Progenitor cell of endocrine pancreas (in vitro differentiated cells): ENCODE measurements at regions not wholly inside any gene's neighbourhood (a gene's known extent, or its start where the extent isn't known, plus 50 kb on each side); places are given as distances from the start of the nearest gene placed in this dataset.
"Not testable (repeated sequence)": the region's sequence is repeated elsewhere in the genome, so short reads cannot be mapped to it uniquely, and the experiment has no call there.

Experiments
- DNase-seq: peaks from one replicate; pipeline ENCODE4 v3.0.0; 2021; ENCODE audit warnings: low spot score; ENCODE audit not compliant: unreplicated experiment
- H3K27ac Mint-ChIP-seq: 2 replicates; pipeline ENCODE4 v1.8.0; 2021; ENCODE audit warnings: mild to moderate bottlenecking, moderate library complexity, mixed read lengths
- H3K27me3 Mint-ChIP-seq: 2 replicates; pipeline ENCODE4 v1.8.0; 2021; ENCODE audit warnings: mixed read lengths
- H3K36me3 Mint-ChIP-seq: 2 replicates; pipeline ENCODE4 v1.8.0; 2022; ENCODE audit warnings: mixed read lengths; ENCODE audit not compliant: insufficient read depth
- H3K4me1 Mint-ChIP-seq: 2 replicates; pipeline ENCODE4 v1.8.0; 2021; ENCODE audit warnings: low read depth, mixed read lengths
- H3K4me3 Mint-ChIP-seq: 2 replicates; pipeline ENCODE4 v1.8.0; 2021; ENCODE audit warnings: low read depth, mild to moderate bottlenecking, moderate library complexity, mixed read lengths
- H3K9me3 Mint-ChIP-seq: 2 replicates; pipeline ENCODE4 v1.8.0; 2021; ENCODE audit warnings: low read depth, mixed read lengths
- CTCF ChIP-seq: fragments of 200-600 bp; sonication (generic); IDR thresholded peaks from one replicate; pipeline ENCODE4 v1.5.0; 2021; ENCODE audit warnings: antibody characterized with exemption, mild to moderate bottlenecking; ENCODE audit not compliant: unreplicated experiment

- no peak overlapping the region for H3K4me3 Mint-ChIP-seq
- no peaks in the 10 kb centered on the region for H3K9me3 Mint-ChIP-seq
- no peaks in the 10 kb centered on the region for H3K4me1 Mint-ChIP-seq
- no peak for TF ChIP-seq CTCF
- no peaks in the 10 kb centered on the region for H3K36me3 Mint-ChIP-seq
- no peaks in the 10 kb centered on the region for H3K27me3 Mint-ChIP-seq
- DNase-seq: no peak
- no peak overlapping the region for H3K27ac Mint-ChIP-seq
Observed at GRCh38 chr20:4470375-4470774, 215.9 kb upstream of the PRNP start.

- H3K4me3 Mint-ChIP-seq: no peak overlapping the region
- H3K27ac Mint-ChIP-seq: no peak overlapping the region
- no peaks in the 10 kb centered on the region for H3K9me3 Mint-ChIP-seq
- no peak for TF ChIP-seq CTCF
- no peak for DNase-seq
- H3K27me3 Mint-ChIP-seq: no peaks in the 10 kb centered on the region
- no peaks in the 10 kb centered on the region for H3K4me1 Mint-ChIP-seq
- H3K36me3 Mint-ChIP-seq: no peaks in the 10 kb centered on the region
Observed at GRCh38 chr20:4469910-4470309, 216.3 kb upstream of the PRNP start.

- Mint-ChIP-seq H3K27ac (no peak overlapping the region), H3K9me3 (no peaks in the 10 kb centered on the region), H3K4me3 (no peak overlapping the region), H3K27me3 (no peaks in the 10 kb centered on the region), H3K36me3 (no peaks in the 10 kb centered on the region), H3K4me1 (no peaks in the 10 kb centered on the region)
- DNase-seq: no peak
- no peak for TF ChIP-seq CTCF
Observed at GRCh38 chr20:4468114-4468513, 218.1 kb upstream of the PRNP start.

GRCh38 chr20:4465855-4466545 lies 216.9 kb upstream of the ADRA1D start:
- H3K36me3 Mint-ChIP-seq: no peaks in the 10 kb centered on the region
- H3K4me3 Mint-ChIP-seq: no peak overlapping the region
- H3K27me3 Mint-ChIP-seq: no peaks in the 10 kb centered on the region
- no peaks in the 10 kb centered on the region for H3K4me1 Mint-ChIP-seq
- no peaks in the 10 kb centered on the region for H3K9me3 Mint-ChIP-seq
- no peak overlapping the region for H3K27ac Mint-ChIP-seq
- no peak for DNase-seq
- TF ChIP-seq CTCF: no peak

- Mint-ChIP-seq H3K27me3 (no peaks in the 10 kb centered on the region), H3K4me3 (no peak overlapping the region), H3K4me1 (no peaks in the 10 kb centered on the region), H3K27ac (no peak overlapping the region), H3K9me3 (no peaks in the 10 kb centered on the region), H3K36me3 (no peaks in the 10 kb centered on the region)
- no peak for DNase-seq
- TF ChIP-seq CTCF: no peak
Observed at GRCh38 chr20:4465212-4465611, 216.1 kb upstream of the ADRA1D start.

- not testable (repeated sequence) for H3K36me3 Mint-ChIP-seq, H3K27me3 Mint-ChIP-seq, H3K27ac Mint-ChIP-seq, DNase-seq, H3K4me3 Mint-ChIP-seq, H3K4me1 Mint-ChIP-seq, H3K9me3 Mint-ChIP-seq
Observed at GRCh38 chr20:4462801-4463200, 213.7 kb upstream of the ADRA1D start.
